KMS-11 (cell line): ENCODE measurements at regions not wholly inside any gene's neighbourhood (a gene's known extent, or its start where the extent isn't known, plus 50 kb on each side); places are given as distances from the start of the nearest gene placed in this dataset.

ENCODE experiments used
- H2AFZ ChIP-seq: fragments of 200-600 bp; sonication (generic); 2 replicates; pipeline ENCODE4 v1.6.1; 2016; ENCODE audit warnings: antibody characterized with exemption, mixed run types, low read depth
- H3K27ac ChIP-seq: fragments of 200-600 bp; sonication (generic); 2 replicates; pipeline ENCODE4 v1.6.1; 2016; ENCODE audit warnings: mild to moderate bottlenecking, mixed run types
- H3K27me3 ChIP-seq: fragments of 200-600 bp; sonication (generic); 2 replicates; pipeline ENCODE4 v1.6.1; 2017; ENCODE audit warnings: mild to moderate bottlenecking, low read depth, mixed run types, moderate library complexity; ENCODE audit not compliant: insufficient read depth
- H3K36me3 ChIP-seq: fragments of 200-600 bp; sonication (generic); 2 replicates; pipeline ENCODE4 v1.6.1; 2017; ENCODE audit warnings: mild to moderate bottlenecking, mixed run types; ENCODE audit not compliant: insufficient read depth
- H3K4me1 ChIP-seq: fragments of 200-600 bp; sonication (generic); 2 replicates; pipeline ENCODE4 v1.6.1; 2016; ENCODE audit warnings: mild to moderate bottlenecking, low read depth, mixed run types; ENCODE audit not compliant: poor library complexity, severe bottlenecking
- H3K4me2 ChIP-seq: fragments of 200-600 bp; sonication (generic); 2 replicates; pipeline ENCODE4 v1.7.0; 2016; ENCODE audit warnings: mild to moderate bottlenecking, mixed run types
- H3K4me3 ChIP-seq: fragments of 200-600 bp; sonication (generic); IDR thresholded peaks from 2 replicates; pipeline ENCODE4 v1.6.1; 2017; ENCODE audit warnings: low read depth, low read length, mixed read lengths; ENCODE audit not compliant: insufficient read depth
- H3K79me2 ChIP-seq: fragments of 200-600 bp; sonication (generic); 2 replicates; pipeline ENCODE4 v1.6.1; 2016; ENCODE audit warnings: low read depth, mixed run types; ENCODE audit not compliant: insufficient read depth
- H3K9ac ChIP-seq: fragments of 200-600 bp; sonication (generic); 2 replicates; pipeline ENCODE4 v1.6.1; 2016; ENCODE audit warnings: mild to moderate bottlenecking, mixed run types
- H4K20me1 ChIP-seq: fragments of 200-600 bp; sonication (generic); 2 replicates; pipeline ENCODE4 v1.6.1; 2016; ENCODE audit warnings: mild to moderate bottlenecking, mixed run types; ENCODE audit not compliant: insufficient read depth
- TF ChIP-seq, protein P1 (sequence below): fragments of 200-600 bp; sonication (generic); conservative IDR thresholded peaks from 2 replicates; pipeline ENCODE4 v1.6.1; 2017; ENCODE audit warnings: low read depth, mild to moderate bottlenecking, antibody characterized with exemption, low read length, moderate library complexity, mixed read lengths

DNA sequence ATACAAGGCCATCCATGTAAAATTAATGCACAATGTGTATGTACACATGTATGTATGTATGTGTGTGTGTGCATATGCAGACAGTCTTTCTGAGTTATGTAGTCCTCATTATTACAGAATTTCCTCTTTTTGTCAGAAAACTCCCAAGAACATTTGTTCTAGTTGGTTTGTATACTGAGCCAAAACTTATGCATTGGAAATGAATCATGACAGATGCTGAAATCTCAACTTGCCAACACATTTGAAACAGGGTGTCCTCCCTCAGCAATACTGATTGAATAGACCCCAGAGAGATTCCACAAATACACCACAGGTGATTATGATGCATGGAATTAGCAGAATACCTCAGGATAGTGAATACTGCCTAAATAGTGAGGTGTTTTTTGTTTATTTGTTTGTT lies 472.9 kb upstream of the PCDH15 start:
- H3K9ac ChIP-seq, result no peak overlapping the region
- no peak overlapping the region for H3K4me2 ChIP-seq
- H3K4me3 ChIP-seq, result no peak overlapping the region
- no peaks in the 10 kb centered on the region for H4K20me1 ChIP-seq
- H3K79me2 ChIP-seq, result no peaks in the 10 kb centered on the region
- H3K27ac ChIP-seq, result no peak overlapping the region
- TF ChIP-seq, protein P1, sequence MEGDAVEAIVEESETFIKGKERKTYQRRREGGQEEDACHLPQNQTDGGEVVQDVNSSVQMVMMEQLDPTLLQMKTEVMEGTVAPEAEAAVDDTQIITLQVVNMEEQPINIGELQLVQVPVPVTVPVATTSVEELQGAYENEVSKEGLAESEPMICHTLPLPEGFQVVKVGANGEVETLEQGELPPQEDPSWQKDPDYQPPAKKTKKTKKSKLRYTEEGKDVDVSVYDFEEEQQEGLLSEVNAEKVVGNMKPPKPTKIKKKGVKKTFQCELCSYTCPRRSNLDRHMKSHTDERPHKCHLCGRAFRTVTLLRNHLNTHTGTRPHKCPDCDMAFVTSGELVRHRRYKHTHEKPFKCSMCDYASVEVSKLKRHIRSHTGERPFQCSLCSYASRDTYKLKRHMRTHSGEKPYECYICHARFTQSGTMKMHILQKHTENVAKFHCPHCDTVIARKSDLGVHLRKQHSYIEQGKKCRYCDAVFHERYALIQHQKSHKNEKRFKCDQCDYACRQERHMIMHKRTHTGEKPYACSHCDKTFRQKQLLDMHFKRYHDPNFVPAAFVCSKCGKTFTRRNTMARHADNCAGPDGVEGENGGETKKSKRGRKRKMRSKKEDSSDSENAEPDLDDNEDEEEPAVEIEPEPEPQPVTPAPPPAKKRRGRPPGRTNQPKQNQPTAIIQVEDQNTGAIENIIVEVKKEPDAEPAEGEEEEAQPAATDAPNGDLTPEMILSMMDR, result no peak
- no peaks in the 10 kb centered on the region for H3K27me3 ChIP-seq
- H3K36me3 ChIP-seq, result no peaks in the 10 kb centered on the region
- H2AFZ ChIP-seq, result no peak overlapping the region
- no peaks in the 10 kb centered on the region for H3K4me1 ChIP-seq

DNA sequence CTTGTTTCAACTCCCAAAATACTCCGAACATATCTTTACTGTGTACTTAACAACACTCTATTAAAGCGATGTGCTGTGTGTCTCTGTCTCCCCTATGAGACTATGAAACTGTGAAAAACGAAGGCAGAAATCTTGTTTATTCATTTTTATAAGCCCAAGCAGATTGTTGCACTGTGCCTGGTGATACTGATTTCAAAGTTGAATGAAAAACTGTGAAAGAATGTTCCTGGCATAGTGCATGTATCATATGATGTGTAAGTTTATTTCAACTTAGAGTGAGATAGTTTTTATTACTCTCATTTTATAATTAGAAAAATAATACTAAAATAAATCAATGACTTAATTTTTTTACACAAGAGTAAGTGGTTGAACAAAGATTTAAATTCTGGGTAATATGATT lies 471.9 kb upstream of the PCDH15 start:
- TF ChIP-seq, protein P1, result no peak
- no peak overlapping the region for H3K9ac ChIP-seq
- H3K27ac ChIP-seq, result no peak overlapping the region

DNA sequence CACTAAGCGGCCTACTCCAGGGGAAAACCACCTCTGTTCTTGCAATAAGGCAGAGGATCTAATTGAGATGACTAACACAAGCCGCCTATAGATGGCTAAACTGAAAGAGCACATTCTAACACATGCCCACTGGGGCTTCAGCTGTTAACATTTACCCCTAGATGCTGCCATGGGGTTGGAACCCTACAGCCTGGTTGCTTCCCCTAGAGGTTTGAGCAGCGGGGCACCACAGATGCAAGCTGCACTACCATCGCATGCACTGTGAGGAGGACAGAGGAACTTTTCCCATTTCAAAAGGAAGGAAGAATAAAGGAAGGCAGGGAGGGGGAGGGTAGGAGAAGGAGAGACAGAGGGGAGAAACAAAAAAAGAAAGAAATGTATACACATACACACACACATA lies 465.8 kb upstream of the PCDH15 start:
- H3K79me2 ChIP-seq, result no peaks in the 10 kb centered on the region
- no peak overlapping the region for H3K4me3 ChIP-seq
- no peaks in the 10 kb centered on the region for H3K4me1 ChIP-seq
- no peaks in the 10 kb centered on the region for H4K20me1 ChIP-seq
- H3K27ac ChIP-seq, result no peak overlapping the region
- no peaks in the 10 kb centered on the region for H3K27me3 ChIP-seq
- H3K9ac ChIP-seq, result no peak overlapping the region
- H3K4me2 ChIP-seq, result no peak overlapping the region
- TF ChIP-seq, protein P1, result no peak
- no peak overlapping the region for H2AFZ ChIP-seq
- H3K36me3 ChIP-seq, result no peaks in the 10 kb centered on the region

More for the DNA sequence above, 471.9 kb upstream of the PCDH15 start:
- H4K20me1 ChIP-seq, result no peaks in the 10 kb centered on the region
- H3K27me3 ChIP-seq, result no peaks in the 10 kb centered on the region
- no peak overlapping the region for H3K4me2 ChIP-seq
- no peaks in the 10 kb centered on the region for H3K79me2 ChIP-seq
- no peak overlapping the region for H2AFZ ChIP-seq
- H3K36me3 ChIP-seq, result no peaks in the 10 kb centered on the region
- H3K4me1 ChIP-seq, result no peaks in the 10 kb centered on the region
- H3K4me3 ChIP-seq, result no peak overlapping the region

DNA sequence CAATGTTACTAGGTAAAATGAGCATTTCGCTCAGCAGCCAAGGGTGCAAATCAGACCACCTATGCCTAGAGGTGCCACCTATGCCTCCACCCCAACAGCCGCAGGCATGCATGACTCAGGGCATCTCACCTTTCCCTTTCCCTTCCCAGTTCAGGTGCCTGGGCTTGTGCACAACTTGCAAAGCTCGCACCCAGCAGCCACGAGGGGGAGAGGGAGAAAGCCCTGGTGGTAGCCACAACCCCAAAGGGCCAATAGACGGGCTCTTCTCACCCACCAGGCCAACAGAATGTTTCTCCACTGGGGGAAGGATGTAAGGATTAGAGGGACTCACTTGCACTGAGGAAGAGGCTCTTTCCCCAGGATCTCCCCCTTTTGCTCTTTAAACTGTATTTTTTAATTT lies 462.3 kb upstream of the PCDH15 start:
- no peaks in the 10 kb centered on the region for H3K4me1 ChIP-seq
- no peaks in the 10 kb centered on the region for H3K79me2 ChIP-seq
- no peak overlapping the region for H2AFZ ChIP-seq
- H3K36me3 ChIP-seq, result no peaks in the 10 kb centered on the region
- H4K20me1 ChIP-seq, result no peaks in the 10 kb centered on the region
- no peak overlapping the region for H3K9ac ChIP-seq
- TF ChIP-seq, protein P1, result no peak
- H3K4me2 ChIP-seq, result no peak overlapping the region
- H3K27ac ChIP-seq, result no peak overlapping the region
- no peak overlapping the region for H3K4me3 ChIP-seq
- no peaks in the 10 kb centered on the region for H3K27me3 ChIP-seq

DNA sequence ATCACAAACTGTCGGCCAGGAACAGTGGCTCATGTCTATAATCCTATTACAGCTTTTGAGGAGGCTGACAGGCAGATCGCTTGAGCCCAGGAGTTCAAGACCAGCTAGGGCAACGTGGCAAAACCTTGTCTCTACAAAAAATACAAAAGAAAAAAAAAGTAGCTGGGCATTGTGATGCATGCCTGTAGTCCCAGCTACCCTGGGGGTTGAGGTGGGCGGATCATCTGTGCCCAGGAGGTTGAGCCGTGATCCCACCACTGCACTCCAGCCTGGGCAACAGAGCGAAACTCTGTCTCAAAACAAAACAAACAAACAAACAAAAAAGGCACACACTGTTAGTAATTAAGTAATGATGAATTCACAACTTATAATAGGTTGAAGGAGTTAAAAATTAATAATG lies 441.5 kb upstream of the PCDH15 start:
- Histone ChIP-seq H2AFZ (no peak overlapping the region), H3K9ac (no peak overlapping the region), H3K27ac (no peak overlapping the region), H3K4me2 (no peak overlapping the region), H4K20me1 (no peaks in the 10 kb centered on the region), H3K79me2 (no peaks in the 10 kb centered on the region), H3K36me3 (no peaks in the 10 kb centered on the region), H3K4me1 (no peaks in the 10 kb centered on the region), H3K4me3 (no peak overlapping the region), H3K27me3 (no peaks in the 10 kb centered on the region)
- TF ChIP-seq, protein P1, result no peak
